ENCODE measurements at regions not wholly inside any gene's neighbourhood (a gene's known extent, or its start where the extent isn't known, plus 50 kb on each side); places are given as distances from the start of the nearest gene placed in this dataset.
"Not testable (repeated sequence)": the region's sequence is repeated elsewhere in the genome, so short reads cannot be mapped to it uniquely, and the experiment has no call there.

DNA sequence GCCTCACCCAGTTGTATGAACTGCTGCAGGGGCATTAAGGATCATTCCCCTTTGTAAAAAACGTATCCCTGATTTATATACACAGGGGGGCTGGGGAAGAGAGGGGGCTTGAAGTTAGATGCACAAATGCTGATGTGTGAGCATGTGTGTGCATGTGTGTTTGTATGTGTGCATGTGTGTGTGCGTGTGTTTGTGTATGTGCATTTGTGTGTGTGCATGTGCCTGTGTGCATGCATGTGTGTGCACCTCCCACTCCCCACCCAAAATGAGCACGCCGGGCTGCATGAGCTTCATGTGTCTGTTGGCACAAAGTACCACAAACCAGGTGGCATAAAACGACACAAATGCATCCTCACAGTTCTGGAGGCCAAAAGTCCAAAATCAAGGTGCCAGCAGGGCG, 1315.2 kb downstream of the TBC1D22A start:
- Histone ChIP-seq H3K4me1 (replicated peaks in 1 of 2) (no peaks in the 10 kb centered on the region), H3K27ac (no peak overlapping the region), H3K4me3 (no peak overlapping the region)
- in situ Hi-C loops (cut with MboI; ENCODE audit: low pct_unique_long_range_greater_than_20kb in 2 of 9, low sequenced_read_pairs in 9 of 9, unreplicated experiment in 9 of 9), result no loop called here
- ATAC-seq (replicated peaks in 6 of 8), result no peak
- 0 to 77% (median 57%) methylated on average over 1 to 3 of the region's 6 CpGs; no CpG with 5 or more reads in 5 of the 10 experiments for WGBS, 10 experiments

DNA sequence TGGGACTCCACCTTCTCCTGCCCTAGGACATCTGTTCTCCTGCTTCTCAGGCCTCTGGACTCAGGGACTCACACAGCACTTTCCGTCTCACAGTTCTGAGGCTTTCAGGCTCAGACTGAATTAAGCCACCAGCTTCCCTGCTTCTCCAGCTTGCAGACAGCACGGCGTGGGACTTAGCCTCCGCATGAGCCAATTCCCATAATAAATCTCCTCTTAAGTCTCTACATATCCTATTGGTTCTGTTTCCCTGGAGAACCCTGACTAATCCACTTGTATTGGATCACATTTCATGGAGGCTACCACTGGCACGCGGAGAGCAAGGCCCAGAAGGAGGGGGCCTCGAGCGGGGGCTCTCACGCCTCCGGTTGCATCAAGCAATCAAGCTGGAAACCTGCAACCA, 1313.6 kb downstream of the TBC1D22A start:
- Histone ChIP-seq H3K4me3 (no peak overlapping the region), H3K27ac (no peak overlapping the region), H3K4me1 (replicated peaks in 1 of 2) (no peaks in the 10 kb centered on the region)
- in situ Hi-C loops (cut with MboI; ENCODE audit: low pct_unique_long_range_greater_than_20kb in 2 of 9, low sequenced_read_pairs in 9 of 9, unreplicated experiment in 9 of 9), result no loop called here
- no peak for ATAC-seq (replicated peaks in 6 of 8)
- WGBS, 10 experiments, result 0 to 82% (median 60%) methylated on average over 1 to 5 of the region's 10 CpGs; no CpG with 5 or more reads in 5 of the 10 experiments

DNA sequence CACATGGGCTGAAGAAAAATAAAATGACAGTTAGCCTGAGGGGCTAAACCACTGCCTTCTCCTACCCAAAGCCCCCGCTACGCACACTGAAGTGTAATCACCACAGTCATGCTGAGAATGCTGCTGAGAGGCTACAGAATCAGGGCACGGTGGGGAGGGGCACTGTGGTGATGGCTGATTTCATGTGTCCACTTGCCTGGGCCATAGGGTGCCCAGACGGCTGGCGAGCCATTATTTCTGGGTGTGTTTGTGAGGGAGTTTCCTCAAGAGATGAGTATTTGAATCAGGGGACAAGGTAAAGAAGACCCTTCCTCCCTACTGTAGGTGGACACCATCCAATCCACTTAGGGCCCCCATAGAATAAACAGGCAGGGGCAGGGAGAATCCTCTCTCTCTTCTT, 1313.2 kb downstream of the TBC1D22A start:
- Histone ChIP-seq H3K4me1 (replicated peaks in 1 of 2) (no peaks in the 10 kb centered on the region), H3K4me3 (no peak overlapping the region), H3K27ac (no peak overlapping the region)
- in situ Hi-C loops (cut with MboI; ENCODE audit: low pct_unique_long_range_greater_than_20kb in 2 of 9, low sequenced_read_pairs in 9 of 9, unreplicated experiment in 9 of 9), result no loop called here
- WGBS, 10 experiments, result 0 to 100% (median 53%) methylated on average over 1 to 3 of the region's 5 CpGs; no CpG with 5 or more reads in 5 of the 10 experiments
- no peak for ATAC-seq (replicated peaks in 6 of 8)

DNA sequence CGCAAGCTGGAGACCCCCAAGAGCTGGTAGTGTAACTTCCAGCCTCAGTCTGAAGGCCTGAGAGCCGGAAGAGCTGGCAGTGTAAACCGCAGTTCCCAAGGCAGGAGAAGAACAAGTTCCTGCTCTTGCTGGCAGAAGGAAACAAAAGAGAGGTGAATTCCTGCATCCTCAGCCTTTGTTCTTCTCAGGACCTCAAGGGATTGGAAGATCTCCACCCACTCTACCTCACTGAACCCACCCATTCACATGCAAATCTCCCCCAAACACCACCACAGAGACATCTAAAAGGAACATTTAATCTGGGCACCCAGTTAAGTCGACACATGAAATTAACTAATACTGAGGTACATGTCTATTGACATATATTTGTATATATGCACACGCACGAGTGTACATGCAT, 1310.3 kb downstream of the TBC1D22A start:
- no peak for ATAC-seq (replicated peaks in 6 of 8)
- 13 to 80% (median 43%) methylated on average over 1 to 6 of the region's 6 CpGs; no CpG with 5 or more reads in 1 of the 10 experiments for WGBS, 10 experiments
- no peak overlapping the region for H3K27ac ChIP-seq
- in situ Hi-C loops (cut with MboI; ENCODE audit: low pct_unique_long_range_greater_than_20kb in 2 of 9, low sequenced_read_pairs in 9 of 9, unreplicated experiment in 9 of 9), result no loop called here
- H3K4me3 ChIP-seq, result no peak overlapping the region
- H3K4me1 ChIP-seq (replicated peaks in 1 of 2), result no peaks in the 10 kb centered on the region

DNA sequence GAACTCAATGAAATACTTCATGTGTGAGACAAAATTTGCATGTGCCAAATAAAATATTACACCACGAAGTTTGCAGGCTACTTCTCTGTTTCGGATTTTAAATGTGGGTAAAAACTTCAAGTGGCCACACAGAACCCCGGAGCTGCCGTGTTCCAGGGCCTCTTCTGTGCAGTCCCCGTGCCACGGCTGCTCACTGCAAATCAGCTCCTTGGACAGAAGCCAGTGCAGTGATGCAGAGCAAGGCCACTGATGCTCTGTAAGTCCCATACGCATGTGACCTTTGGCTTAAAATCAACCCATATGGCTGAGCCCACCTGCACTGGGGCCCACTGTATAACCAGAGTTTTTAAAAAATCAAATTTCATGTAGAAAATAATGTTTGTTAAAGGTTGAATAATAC, 1309.4 kb downstream of the TBC1D22A start:
- Histone ChIP-seq H3K4me3 (no peak overlapping the region), H3K27ac (no peak overlapping the region), H3K4me1 (replicated peaks in 1 of 2) (no peaks in the 10 kb centered on the region)
- in situ Hi-C loops (cut with MboI; ENCODE audit: low pct_unique_long_range_greater_than_20kb in 2 of 9, low sequenced_read_pairs in 9 of 9, unreplicated experiment in 9 of 9), result no loop called here
- no peak for ATAC-seq (replicated peaks in 6 of 8)
- WGBS, 10 experiments, result 46 to 91% (median 56%) methylated on average over 1 to 7 of the region's 7 CpGs; no CpG with 5 or more reads in 2 of the 10 experiments

DNA sequence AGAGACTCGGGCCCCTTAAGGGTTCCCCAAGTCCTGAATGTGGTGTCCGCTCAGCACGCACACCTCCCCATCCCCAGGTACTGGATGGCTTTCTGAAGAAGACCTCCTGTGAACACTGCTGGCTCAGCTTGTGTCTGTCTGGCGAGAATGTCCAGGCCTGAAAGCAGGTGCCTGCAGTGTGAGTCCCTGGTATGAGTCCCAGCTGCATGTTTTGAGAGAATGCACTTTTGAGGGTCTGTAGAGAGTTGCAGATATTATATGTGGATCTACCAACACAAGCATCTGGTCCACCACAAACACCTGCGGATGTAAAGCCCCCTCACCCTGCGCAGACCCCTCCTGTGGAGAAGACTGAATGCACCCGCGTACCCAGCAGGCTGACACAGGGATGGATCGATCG, 1308.9 kb downstream of the TBC1D22A start:
- no peak overlapping the region for H3K27ac ChIP-seq
- H3K4me3 ChIP-seq, result no peak overlapping the region
- H3K4me1 ChIP-seq (replicated peaks in 1 of 2), result no peaks in the 10 kb centered on the region
- no peak for ATAC-seq (replicated peaks in 6 of 8)
- WGBS, 10 experiments, result 38 to 100% (median 57%) methylated on average over 2 to 7 of the region's 10 CpGs; no CpG with 5 or more reads in 3 of the 10 experiments
- in situ Hi-C loops (cut with MboI; ENCODE audit: low pct_unique_long_range_greater_than_20kb in 2 of 9, low sequenced_read_pairs in 9 of 9, unreplicated experiment in 9 of 9), result no loop called here

DNA sequence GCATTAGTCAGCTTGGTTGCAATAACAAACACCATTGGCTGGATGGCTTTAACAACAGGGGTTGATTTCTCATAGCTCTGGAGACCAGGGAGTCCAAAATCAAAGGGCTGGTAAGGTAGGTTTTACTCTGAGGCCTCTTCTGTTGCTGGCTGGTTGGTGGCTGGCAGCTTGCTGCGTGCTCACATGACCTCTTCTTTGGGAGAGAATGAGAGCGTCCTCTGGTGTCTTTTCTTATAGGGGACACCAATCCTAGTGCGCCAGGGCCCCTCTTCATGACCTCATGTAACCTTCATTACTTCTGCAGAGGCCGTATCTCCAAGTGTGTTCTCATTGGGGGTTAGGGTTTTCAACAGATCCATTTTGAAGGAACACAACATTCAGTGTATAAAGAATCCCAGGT, 1308.3 kb downstream of the TBC1D22A start:
- ATAC-seq (replicated peaks in 6 of 8), result no peak
- Histone ChIP-seq H3K4me3 (no peak overlapping the region), H3K4me1 (replicated peaks in 1 of 2) (no peaks in the 10 kb centered on the region), H3K27ac (no peak overlapping the region)
- WGBS, 10 experiments, result 16 to 80% (median 46%) methylated on average over 1 to 4 of the region's 4 CpGs; no CpG with 5 or more reads in 4 of the 10 experiments
- in situ Hi-C loops (cut with MboI; ENCODE audit: low pct_unique_long_range_greater_than_20kb in 2 of 9, low sequenced_read_pairs in 9 of 9, unreplicated experiment in 9 of 9), result no loop called here

DNA sequence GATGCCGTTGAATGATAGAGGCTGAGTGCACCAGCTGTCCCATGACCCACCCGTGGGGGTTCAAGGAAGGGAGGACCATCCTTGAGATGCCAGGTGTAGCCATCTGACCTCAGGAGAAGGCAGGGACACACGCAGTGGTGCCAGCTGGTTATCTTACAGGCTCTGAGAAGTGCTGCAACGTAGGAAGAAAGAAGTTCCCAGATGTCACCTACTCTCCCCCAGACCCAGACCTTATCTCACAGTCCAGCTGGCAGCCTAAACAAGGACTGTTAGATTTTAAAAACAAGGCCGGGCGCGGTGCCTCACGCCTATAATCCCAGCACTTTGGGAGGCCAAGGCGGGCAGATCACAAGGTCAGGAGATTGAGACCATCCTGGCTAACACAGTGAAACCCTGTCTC, 1307.6 kb downstream of the TBC1D22A start:
- no peak for ATAC-seq (replicated peaks in 6 of 8)
- in situ Hi-C loops (cut with MboI; ENCODE audit: low pct_unique_long_range_greater_than_20kb in 2 of 9, low sequenced_read_pairs in 9 of 9, unreplicated experiment in 9 of 9), result no loop called here
- Histone ChIP-seq H3K4me1 (replicated peaks in 1 of 2) (no peaks in the 10 kb centered on the region), H3K4me3 (no peak overlapping the region), H3K27ac (no peak overlapping the region)
- 57 to 80% (median 69%) methylated on average over 1 to 5 of the region's 9 CpGs; no CpG with 5 or more reads in 6 of the 10 experiments for WGBS, 10 experiments

DNA sequence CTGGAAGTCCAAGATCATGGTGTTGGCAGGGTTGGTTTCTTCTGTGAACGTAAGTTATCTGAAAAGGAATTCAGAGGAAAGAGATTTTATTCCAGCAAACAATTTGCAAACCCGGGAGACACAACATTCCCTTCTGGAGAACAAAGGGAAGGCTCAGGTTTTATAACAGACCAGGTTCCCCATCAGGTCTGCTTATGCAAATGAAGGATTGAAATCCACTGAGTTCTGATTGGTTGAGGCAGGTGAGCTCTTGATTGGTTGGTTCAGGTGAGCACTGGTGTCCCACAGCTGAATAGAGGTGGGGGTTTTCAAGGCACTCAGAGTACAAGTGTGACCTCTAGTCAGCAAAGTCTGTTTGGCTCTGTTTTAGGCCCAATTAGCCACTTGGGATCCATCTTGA, 1306.8 kb downstream of the TBC1D22A start:
- in situ Hi-C loops (cut with MboI; ENCODE audit: low pct_unique_long_range_greater_than_20kb in 2 of 9, low sequenced_read_pairs in 9 of 9, unreplicated experiment in 9 of 9), result no loop called here
- Histone ChIP-seq H3K4me3 (no peak overlapping the region), H3K4me1 (replicated peaks in 1 of 2) (no peaks in the 10 kb centered on the region), H3K27ac (no peak overlapping the region)
- WGBS, 10 experiments, result 24 to 100% (median 57%) methylated on average over 1 to 2 of the region's 2 CpGs; no CpG with 5 or more reads in 4 of the 10 experiments
- no peak for ATAC-seq (replicated peaks in 6 of 8)

DNA sequence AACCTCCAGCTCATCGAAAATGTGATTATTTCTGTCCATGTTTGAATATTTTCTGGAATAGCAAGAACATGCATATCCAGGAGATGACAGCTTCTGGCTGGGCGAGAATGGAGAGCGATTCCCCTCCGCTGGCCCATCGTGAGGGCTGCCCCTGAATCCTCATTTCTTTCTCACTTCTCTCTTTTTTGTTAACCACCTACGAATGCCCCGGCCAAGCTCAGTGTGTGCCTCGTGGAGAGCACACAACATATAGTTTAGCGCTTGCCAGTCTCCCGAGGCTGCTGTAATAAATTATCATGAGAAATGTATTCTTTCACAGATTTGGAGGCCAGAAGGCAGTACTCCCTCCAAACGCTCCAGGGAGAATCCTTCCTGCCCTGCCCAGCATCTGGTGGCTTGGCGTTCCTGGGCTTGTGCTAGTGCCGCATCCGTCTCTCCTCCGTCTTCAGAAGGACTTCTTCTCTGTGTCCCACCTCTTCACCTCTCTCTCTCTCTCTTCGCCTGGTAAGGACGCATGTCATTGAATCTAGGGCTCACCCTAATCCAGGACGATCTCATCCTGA, 1306.0 kb downstream of the TBC1D22A start:
- Histone ChIP-seq H3K4me3 (no peak overlapping the region), H3K27ac (no peak overlapping the region), H3K4me1 (replicated peaks in 1 of 2) (no peaks in the 10 kb centered on the region)
- in situ Hi-C loops (cut with MboI; ENCODE audit: low pct_unique_long_range_greater_than_20kb in 2 of 9, low sequenced_read_pairs in 9 of 9, unreplicated experiment in 9 of 9), result no loop called here
- no peak for ATAC-seq (replicated peaks in 6 of 8)
- 3 to 88% (median 56%) methylated on average over 1 to 13 of the region's 18 CpGs; no CpG with 5 or more reads in 1 of the 10 experiments for WGBS, 10 experiments

DNA sequence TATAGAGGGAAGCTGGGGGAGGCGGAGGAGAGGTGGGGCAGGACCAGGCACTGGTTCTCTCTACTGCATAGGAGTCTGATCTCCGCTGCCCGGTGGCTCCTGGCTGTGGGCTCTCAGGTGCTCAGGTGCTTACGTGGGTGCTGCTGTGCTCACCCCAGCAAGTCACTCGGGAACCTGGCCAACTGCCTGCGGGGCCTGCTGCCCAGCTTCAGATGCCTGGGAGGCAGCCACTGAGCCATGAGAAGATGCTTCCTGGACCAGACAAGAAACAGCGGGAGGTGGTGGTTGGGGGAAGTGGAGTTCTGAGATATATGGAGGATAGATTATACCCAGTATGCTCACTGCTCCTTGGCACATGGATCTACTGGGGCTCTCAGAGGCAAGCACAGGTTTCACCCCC, 1303.4 kb downstream of the TBC1D22A start:
- in situ Hi-C loops (cut with MboI; ENCODE audit: low pct_unique_long_range_greater_than_20kb in 2 of 9, low sequenced_read_pairs in 9 of 9, unreplicated experiment in 9 of 9), result no loop called here
- ATAC-seq (replicated peaks in 6 of 8), result no peak
- 30 to 90% (median 50%) methylated on average over 1 to 4 of the region's 7 CpGs; no CpG with 5 or more reads in 5 of the 10 experiments for WGBS, 10 experiments
- Histone ChIP-seq H3K4me3 (no peak overlapping the region), H3K4me1 (replicated peaks in 1 of 2) (no peaks in the 10 kb centered on the region), H3K27ac (no peak overlapping the region)

DNA sequence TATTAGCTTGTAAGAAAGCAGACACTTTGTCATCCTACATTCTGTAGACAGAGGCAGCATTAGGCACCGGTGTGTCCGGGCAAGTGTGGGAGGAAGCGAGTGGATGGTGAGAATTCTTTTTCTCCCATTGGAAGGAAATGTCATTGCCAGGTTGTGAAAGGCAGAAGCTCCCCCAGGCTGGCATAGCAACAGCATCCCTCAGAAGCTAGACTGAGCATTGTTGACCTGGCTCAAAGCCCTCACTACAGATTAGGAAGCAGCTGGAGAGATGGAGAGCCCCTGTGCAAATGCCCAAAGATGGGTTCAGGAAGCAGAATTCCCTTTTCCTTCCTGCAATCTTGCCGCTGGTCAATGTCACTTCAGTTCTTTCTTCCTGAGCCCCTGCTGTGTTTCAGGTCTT, 1299.3 kb downstream of the TBC1D22A start:
- ATAC-seq (replicated peaks in 6 of 8), result no peak
- H3K27ac ChIP-seq, result no peak overlapping the region
- H3K4me1 ChIP-seq (replicated peaks in 1 of 2), result no peaks in the 10 kb centered on the region
- in situ Hi-C loops (cut with MboI; ENCODE audit: low pct_unique_long_range_greater_than_20kb in 2 of 9, low sequenced_read_pairs in 9 of 9, unreplicated experiment in 9 of 9), result no loop called here
- WGBS, 10 experiments, result 20 to 100% (median 66%) methylated on average over 1 to 4 of the region's 4 CpGs; no CpG with 5 or more reads in 2 of the 10 experiments
- no peak overlapping the region for H3K4me3 ChIP-seq

DNA sequence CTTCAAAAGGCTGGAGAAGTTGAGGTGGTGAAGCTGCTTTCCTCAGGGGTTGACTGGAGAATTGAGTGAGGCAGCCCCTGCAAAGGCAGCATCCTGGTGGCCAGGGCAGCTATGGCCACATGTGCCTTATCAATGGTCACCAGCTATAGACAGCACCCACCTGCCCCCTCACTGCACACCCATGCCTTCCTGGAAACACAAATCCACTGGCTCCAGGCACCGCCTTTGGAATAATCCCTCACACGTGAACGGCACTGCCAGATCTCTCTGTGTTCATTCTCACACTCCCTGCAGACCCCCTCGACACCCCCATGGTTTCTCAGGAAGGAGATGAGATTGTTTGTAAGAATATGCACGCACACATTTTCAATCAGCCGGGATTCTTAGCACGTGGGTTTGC, 1297.8 kb downstream of the TBC1D22A start:
- no peak for ATAC-seq (replicated peaks in 6 of 8)
- Histone ChIP-seq H3K4me1 (replicated peaks in 1 of 2) (no peaks in the 10 kb centered on the region), H3K27ac (no peak overlapping the region), H3K4me3 (no peak overlapping the region)
- in situ Hi-C loops (cut with MboI; ENCODE audit: low pct_unique_long_range_greater_than_20kb in 2 of 9, low sequenced_read_pairs in 9 of 9, unreplicated experiment in 9 of 9), result no loop called here
- WGBS, 10 experiments, result 0 to 90% (median 47%) methylated on average over 1 to 4 of the region's 7 CpGs; no CpG with 5 or more reads in 2 of the 10 experiments

DNA sequence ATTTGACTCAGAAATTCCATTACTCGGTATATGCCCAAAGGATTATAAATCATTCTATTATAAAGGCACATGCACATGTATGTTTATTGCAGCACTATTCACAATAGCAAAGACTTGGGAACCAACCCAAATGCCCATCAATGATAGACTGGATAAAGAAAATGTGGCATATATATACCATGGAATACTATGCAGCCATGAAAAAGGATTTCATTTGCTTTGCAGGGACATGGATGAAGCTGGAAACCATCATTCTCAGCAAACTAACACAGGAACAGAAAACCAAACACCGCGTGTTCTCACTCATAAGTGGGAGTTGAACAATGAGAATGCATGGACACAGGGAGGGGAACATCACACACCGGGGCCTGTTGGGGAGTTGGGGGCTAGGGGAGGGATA, 1297.1 kb downstream of the TBC1D22A start:
- WGBS, 10 experiments, result 0 to 100% (median 90%) methylated on average over 1 of the region's 4 CpGs; no CpG with 5 or more reads in 2 of the 10 experiments
- not testable (repeated sequence) for H3K27ac ChIP-seq

More for the DNA sequence above, 1297.1 kb downstream of the TBC1D22A start:
- in situ Hi-C loops (cut with MboI; ENCODE audit: low pct_unique_long_range_greater_than_20kb in 2 of 9, low sequenced_read_pairs in 9 of 9, unreplicated experiment in 9 of 9); ATAC-seq (replicated peaks in 6 of 8); H3K4me3 ChIP-seq; H3K4me1 ChIP-seq (replicated peaks in 1 of 2): not testable (repeated sequence)
